HL-60 (cell line): ENCODE measurements at regions not wholly inside any gene's neighbourhood (a gene's known extent, or its start where the extent isn't known, plus 50 kb on each side); places are given as distances from the start of the nearest gene placed in this dataset.

Experiments
- GABPA ChIP-seq: IDR thresholded peaks from 2 replicates; pipeline ENCODE4 v1.6.1; 2012; ENCODE audit warnings: low read depth
- POLR2AphosphoS5 ChIP-seq: IDR thresholded peaks from 2 replicates; pipeline ENCODE4 v1.6.1; 2012; ENCODE audit warnings: low read depth
- SPI1 ChIP-seq: IDR thresholded peaks from 2 replicates; pipeline ENCODE4 v1.6.1; 2012; ENCODE audit warnings: low read depth, mild to moderate bottlenecking, borderline replicate concordance
- TF ChIP-seq, protein P1 (sequence below): IDR thresholded peaks from one replicate; pipeline ENCODE4 v1.5.1; 2011; ENCODE audit warnings: low read length, control low read depth, inconsistent platforms; ENCODE audit not compliant: insufficient read depth
- TF ChIP-seq, protein P2 (sequence below): IDR thresholded peaks from 2 replicates; pipeline ENCODE4 v1.6.1; 2012; ENCODE audit warnings: low read depth; ENCODE audit not compliant: insufficient replicate concordance

DNA sequence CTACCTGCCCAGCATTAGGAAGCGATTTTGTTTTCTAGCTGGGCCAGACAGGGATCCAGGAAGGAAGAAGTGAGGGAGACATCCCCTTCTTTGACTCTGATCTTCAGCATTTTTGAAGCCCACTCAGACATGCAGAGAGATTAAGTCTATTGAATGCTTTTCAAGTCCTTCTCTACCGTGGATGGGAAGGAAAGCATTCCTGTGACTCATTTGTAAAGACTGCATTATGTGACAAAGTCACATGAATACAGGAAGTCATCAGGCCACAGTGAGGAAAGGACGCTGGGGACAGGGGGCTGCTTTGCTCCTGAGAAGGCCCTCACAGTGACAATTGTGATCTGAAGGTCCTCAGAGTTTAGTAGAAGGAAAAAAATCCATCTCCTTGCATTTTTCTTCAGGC is 67.4 kb upstream of the GBA3 start:
- TF ChIP-seq, protein P1, sequence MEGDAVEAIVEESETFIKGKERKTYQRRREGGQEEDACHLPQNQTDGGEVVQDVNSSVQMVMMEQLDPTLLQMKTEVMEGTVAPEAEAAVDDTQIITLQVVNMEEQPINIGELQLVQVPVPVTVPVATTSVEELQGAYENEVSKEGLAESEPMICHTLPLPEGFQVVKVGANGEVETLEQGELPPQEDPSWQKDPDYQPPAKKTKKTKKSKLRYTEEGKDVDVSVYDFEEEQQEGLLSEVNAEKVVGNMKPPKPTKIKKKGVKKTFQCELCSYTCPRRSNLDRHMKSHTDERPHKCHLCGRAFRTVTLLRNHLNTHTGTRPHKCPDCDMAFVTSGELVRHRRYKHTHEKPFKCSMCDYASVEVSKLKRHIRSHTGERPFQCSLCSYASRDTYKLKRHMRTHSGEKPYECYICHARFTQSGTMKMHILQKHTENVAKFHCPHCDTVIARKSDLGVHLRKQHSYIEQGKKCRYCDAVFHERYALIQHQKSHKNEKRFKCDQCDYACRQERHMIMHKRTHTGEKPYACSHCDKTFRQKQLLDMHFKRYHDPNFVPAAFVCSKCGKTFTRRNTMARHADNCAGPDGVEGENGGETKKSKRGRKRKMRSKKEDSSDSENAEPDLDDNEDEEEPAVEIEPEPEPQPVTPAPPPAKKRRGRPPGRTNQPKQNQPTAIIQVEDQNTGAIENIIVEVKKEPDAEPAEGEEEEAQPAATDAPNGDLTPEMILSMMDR, result no peak
- TF ChIP-seq, protein P2, sequence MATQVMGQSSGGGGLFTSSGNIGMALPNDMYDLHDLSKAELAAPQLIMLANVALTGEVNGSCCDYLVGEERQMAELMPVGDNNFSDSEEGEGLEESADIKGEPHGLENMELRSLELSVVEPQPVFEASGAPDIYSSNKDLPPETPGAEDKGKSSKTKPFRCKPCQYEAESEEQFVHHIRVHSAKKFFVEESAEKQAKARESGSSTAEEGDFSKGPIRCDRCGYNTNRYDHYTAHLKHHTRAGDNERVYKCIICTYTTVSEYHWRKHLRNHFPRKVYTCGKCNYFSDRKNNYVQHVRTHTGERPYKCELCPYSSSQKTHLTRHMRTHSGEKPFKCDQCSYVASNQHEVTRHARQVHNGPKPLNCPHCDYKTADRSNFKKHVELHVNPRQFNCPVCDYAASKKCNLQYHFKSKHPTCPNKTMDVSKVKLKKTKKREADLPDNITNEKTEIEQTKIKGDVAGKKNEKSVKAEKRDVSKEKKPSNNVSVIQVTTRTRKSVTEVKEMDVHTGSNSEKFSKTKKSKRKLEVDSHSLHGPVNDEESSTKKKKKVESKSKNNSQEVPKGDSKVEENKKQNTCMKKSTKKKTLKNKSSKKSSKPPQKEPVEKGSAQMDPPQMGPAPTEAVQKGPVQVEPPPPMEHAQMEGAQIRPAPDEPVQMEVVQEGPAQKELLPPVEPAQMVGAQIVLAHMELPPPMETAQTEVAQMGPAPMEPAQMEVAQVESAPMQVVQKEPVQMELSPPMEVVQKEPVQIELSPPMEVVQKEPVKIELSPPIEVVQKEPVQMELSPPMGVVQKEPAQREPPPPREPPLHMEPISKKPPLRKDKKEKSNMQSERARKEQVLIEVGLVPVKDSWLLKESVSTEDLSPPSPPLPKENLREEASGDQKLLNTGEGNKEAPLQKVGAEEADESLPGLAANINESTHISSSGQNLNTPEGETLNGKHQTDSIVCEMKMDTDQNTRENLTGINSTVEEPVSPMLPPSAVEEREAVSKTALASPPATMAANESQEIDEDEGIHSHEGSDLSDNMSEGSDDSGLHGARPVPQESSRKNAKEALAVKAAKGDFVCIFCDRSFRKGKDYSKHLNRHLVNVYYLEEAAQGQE, result no peak
- TF ChIP-seq POLR2AphosphoS5 (no peak), GABPA (no peak), SPI1 (no peak)
